ENCODE measurements at regions not wholly inside any gene's neighbourhood (a gene's known extent, or its start where the extent isn't known, plus 50 kb on each side); places are given as distances from the start of the nearest gene placed in this dataset.

GRCh38 chr14:83991666-83992065 lies 1538.3 kb upstream of the FLRT2 start:
- TF ChIP-seq CTCF (IDR thresholded peaks at IDR 0.05; ENCODE audit: control insufficient read depth, extremely low read depth, insufficient read depth), result no peak
- no peak for DNase-seq (ENCODE audit: low read depth)
- H3K4me3 ChIP-seq (ENCODE audit: low read depth, low read length), result no peak overlapping the region

GRCh38 chr14:83992857-83993256 lies 1537.1 kb upstream of the FLRT2 start:
- DNase-seq (ENCODE audit: low read depth), result no peak
- H3K4me3 ChIP-seq (ENCODE audit: low read depth, low read length), result no peak overlapping the region
- no peak for TF ChIP-seq CTCF (IDR thresholded peaks at IDR 0.05; ENCODE audit: control insufficient read depth, extremely low read depth, insufficient read depth)

GRCh38 chr14:83993545-83993944 lies 1536.4 kb upstream of the FLRT2 start:
- DNase-seq (ENCODE audit: low read depth), result no peak
- TF ChIP-seq CTCF (IDR thresholded peaks at IDR 0.05; ENCODE audit: control insufficient read depth, extremely low read depth, insufficient read depth), result no peak
- H3K4me3 ChIP-seq (ENCODE audit: low read depth, low read length), result no peak overlapping the region

- H3K4me3 ChIP-seq (ENCODE audit: low read depth, low read length), result no peak overlapping the region
- no peak for TF ChIP-seq CTCF (IDR thresholded peaks at IDR 0.05; ENCODE audit: control insufficient read depth, extremely low read depth, insufficient read depth)
- no peak for DNase-seq (ENCODE audit: low read depth)
Measured at GRCh38 chr14:83994020-83994419, 1535.9 kb upstream of the FLRT2 start.

- H3K4me3 ChIP-seq (ENCODE audit: low read depth, low read length), result no peak overlapping the region
- DNase-seq (ENCODE audit: low read depth), result no peak
- no peak for TF ChIP-seq CTCF (IDR thresholded peaks at IDR 0.05; ENCODE audit: control insufficient read depth, extremely low read depth, insufficient read depth)
Measured at GRCh38 chr14:84001023-84001422, 1528.9 kb upstream of the FLRT2 start.

GRCh38 chr14:84003346-84003745 lies 1526.6 kb upstream of the FLRT2 start:
- DNase-seq (ENCODE audit: low read depth), result no peak
- no peak for TF ChIP-seq CTCF (IDR thresholded peaks at IDR 0.05; ENCODE audit: control insufficient read depth, extremely low read depth, insufficient read depth)
- H3K4me3 ChIP-seq (ENCODE audit: low read depth, low read length), result no peak overlapping the region

- H3K4me3 ChIP-seq (ENCODE audit: low read depth, low read length), result no peak overlapping the region
- DNase-seq (ENCODE audit: low read depth), result no peak
- TF ChIP-seq CTCF (IDR thresholded peaks at IDR 0.05; ENCODE audit: control insufficient read depth, extremely low read depth, insufficient read depth), result no peak
Measured at GRCh38 chr14:84006643-84007155, 1523.2 kb upstream of the FLRT2 start.

All from LNCaP clone FGC (cell line).